ENCODE measurements at regions not wholly inside any gene's neighbourhood (a gene's known extent, or its start where the extent isn't known, plus 50 kb on each side); places are given as distances from the start of the nearest gene placed in this dataset.

DNA sequence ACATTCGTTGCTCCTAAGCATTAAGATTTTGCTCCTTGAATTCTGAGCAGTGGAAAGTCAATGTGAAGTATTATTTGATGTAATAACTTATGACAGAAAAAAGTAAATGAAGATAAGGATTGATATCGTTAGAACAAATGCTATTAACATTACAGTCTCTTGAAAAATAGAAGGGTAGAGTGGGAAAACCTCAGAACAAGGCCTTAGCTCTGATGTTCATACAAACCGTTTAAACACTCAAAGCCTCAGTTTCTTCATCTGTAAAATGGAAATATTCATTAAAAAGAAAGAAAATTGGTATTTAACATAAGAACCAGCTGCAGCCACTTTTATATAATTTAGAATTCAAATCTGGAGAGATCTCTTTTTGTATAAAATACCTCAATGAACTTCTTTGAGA is 250.4 kb upstream of the NCKAP5 start:
- TF ChIP-seq, protein P1, sequence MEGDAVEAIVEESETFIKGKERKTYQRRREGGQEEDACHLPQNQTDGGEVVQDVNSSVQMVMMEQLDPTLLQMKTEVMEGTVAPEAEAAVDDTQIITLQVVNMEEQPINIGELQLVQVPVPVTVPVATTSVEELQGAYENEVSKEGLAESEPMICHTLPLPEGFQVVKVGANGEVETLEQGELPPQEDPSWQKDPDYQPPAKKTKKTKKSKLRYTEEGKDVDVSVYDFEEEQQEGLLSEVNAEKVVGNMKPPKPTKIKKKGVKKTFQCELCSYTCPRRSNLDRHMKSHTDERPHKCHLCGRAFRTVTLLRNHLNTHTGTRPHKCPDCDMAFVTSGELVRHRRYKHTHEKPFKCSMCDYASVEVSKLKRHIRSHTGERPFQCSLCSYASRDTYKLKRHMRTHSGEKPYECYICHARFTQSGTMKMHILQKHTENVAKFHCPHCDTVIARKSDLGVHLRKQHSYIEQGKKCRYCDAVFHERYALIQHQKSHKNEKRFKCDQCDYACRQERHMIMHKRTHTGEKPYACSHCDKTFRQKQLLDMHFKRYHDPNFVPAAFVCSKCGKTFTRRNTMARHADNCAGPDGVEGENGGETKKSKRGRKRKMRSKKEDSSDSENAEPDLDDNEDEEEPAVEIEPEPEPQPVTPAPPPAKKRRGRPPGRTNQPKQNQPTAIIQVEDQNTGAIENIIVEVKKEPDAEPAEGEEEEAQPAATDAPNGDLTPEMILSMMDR (conservative IDR thresholded peaks at IDR 0.05; ENCODE audit: low read depth, low read length) = no peak
- TF ChIP-seq RAD21 (IDR thresholded peaks at IDR 0.05; ENCODE audit: low read length) = no peak
- no peak for TF ChIP-seq RFX5 (IDR thresholded peaks at IDR 0.05; ENCODE audit: low read depth, low read length)
- TF ChIP-seq CEBPB (IDR thresholded peaks at IDR 0.05; ENCODE audit: low read depth, low read length) = no peak
- no peak for TF ChIP-seq POLR2A (IDR thresholded peaks at IDR 0.05; ENCODE audit: low read depth, low read length)
- TF ChIP-seq, protein P2, sequence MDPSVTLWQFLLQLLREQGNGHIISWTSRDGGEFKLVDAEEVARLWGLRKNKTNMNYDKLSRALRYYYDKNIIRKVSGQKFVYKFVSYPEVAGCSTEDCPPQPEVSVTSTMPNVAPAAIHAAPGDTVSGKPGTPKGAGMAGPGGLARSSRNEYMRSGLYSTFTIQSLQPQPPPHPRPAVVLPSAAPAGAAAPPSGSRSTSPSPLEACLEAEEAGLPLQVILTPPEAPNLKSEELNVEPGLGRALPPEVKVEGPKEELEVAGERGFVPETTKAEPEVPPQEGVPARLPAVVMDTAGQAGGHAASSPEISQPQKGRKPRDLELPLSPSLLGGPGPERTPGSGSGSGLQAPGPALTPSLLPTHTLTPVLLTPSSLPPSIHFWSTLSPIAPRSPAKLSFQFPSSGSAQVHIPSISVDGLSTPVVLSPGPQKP (IDR thresholded peaks at IDR 0.05; ENCODE audit: borderline replicate concordance, low read depth, low read length) = no peak
- no peak for TF ChIP-seq FOS (IDR thresholded peaks at IDR 0.05; ENCODE audit: low read depth, low read length)
- no peak for TF ChIP-seq MXI1 (IDR thresholded peaks at IDR 0.05; ENCODE audit: borderline replicate concordance, low read depth, low read length)
- TF ChIP-seq SMC3 (IDR thresholded peaks at IDR 0.05; ENCODE audit: low read depth, low read length) = no peak
- TF ChIP-seq NFE2L2 (IDR thresholded peaks at IDR 0.05; ENCODE audit: low read depth, low read length) = no peak
- TF ChIP-seq MAFK (IDR thresholded peaks at IDR 0.05; ENCODE audit: low read depth, low read length) = no peak
- TF ChIP-seq RCOR1 (IDR thresholded peaks at IDR 0.05; ENCODE audit: insufficient replicate concordance, low read length) = no peak
- TF ChIP-seq, protein P3, sequence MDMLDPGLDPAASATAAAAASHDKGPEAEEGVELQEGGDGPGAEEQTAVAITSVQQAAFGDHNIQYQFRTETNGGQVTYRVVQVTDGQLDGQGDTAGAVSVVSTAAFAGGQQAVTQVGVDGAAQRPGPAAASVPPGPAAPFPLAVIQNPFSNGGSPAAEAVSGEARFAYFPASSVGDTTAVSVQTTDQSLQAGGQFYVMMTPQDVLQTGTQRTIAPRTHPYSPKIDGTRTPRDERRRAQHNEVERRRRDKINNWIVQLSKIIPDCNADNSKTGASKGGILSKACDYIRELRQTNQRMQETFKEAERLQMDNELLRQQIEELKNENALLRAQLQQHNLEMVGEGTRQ (IDR thresholded peaks at IDR 0.05; ENCODE audit: low read depth, low read length) = no peak
